A673 (cell line): ENCODE measurements at regions not wholly inside any gene's neighbourhood (a gene's known extent, or its start where the extent isn't known, plus 50 kb on each side); places are given as distances from the start of the nearest gene placed in this dataset.

Experiments
- EZH2 ChIP-seq: fragments of 200-600 bp; sonication (generic); IDR thresholded peaks from 2 replicates; pipeline ENCODE4 v1.6.1; 2017; ENCODE audit warnings: borderline replicate concordance, low read depth, mild to moderate bottlenecking, mixed read lengths, antibody characterized with exemption, low read length; ENCODE audit not compliant: poor library complexity, severe bottlenecking
- TF ChIP-seq, protein P1 (sequence below): fragments of 300-800, 200-600 bp; sonication (generic); conservative IDR thresholded peaks from 2 replicates; pipeline ENCODE4 v1.5.1; 2017; ENCODE audit warnings: low read depth, mild to moderate bottlenecking, antibody characterized with exemption, low read length, moderate library complexity, mixed read lengths

DNA sequence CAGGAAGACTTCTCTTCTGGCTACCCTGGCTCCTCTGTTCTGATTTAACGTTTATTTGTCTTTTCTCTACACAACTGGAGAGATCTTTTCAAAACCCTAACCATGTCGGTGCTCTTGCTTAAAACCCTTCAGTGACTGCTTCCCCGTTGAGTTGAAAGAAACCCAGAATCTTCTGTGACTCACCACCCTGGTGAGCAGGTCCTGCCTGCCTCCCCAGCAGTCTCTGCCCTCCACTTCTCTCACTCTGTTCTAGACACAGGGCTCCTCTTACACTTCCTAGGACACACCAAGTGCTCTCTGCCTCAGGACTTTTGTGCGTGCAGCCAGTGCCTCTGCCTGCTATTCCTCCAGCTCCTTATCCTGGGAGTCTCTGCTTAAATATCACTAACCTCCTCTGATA lies 131.4 kb downstream of the IER5 start:
- TF ChIP-seq, protein P1, sequence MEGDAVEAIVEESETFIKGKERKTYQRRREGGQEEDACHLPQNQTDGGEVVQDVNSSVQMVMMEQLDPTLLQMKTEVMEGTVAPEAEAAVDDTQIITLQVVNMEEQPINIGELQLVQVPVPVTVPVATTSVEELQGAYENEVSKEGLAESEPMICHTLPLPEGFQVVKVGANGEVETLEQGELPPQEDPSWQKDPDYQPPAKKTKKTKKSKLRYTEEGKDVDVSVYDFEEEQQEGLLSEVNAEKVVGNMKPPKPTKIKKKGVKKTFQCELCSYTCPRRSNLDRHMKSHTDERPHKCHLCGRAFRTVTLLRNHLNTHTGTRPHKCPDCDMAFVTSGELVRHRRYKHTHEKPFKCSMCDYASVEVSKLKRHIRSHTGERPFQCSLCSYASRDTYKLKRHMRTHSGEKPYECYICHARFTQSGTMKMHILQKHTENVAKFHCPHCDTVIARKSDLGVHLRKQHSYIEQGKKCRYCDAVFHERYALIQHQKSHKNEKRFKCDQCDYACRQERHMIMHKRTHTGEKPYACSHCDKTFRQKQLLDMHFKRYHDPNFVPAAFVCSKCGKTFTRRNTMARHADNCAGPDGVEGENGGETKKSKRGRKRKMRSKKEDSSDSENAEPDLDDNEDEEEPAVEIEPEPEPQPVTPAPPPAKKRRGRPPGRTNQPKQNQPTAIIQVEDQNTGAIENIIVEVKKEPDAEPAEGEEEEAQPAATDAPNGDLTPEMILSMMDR: no peak
- no peak for TF ChIP-seq EZH2
